Spleen (tissue), 7 donors: ENCODE measurements at regions not wholly inside any gene's neighbourhood (a gene's known extent, or its start where the extent isn't known, plus 50 kb on each side); places are given as distances from the start of the nearest gene placed in this dataset.

Source experiments
- CTCF ChIP-seq, 11 experiments: fragments of 200-600 bp in 7 of 11; fragments of 450-650 bp in 4 of 11; sonication (generic) in 4 of 11; IDR thresholded peaks in 8 of 11; conservative IDR thresholded peaks in 3 of 11; 1 replicate in 7 of 11; 2 replicates in 4 of 11; pipeline versions ENCODE4 v1.4.0 to v1.8.0; 2016 to 2021; ENCODE audit warnings: antibody characterized with exemption in 11 of 11, inconsistent platforms in 4 of 11, mild to moderate bottlenecking in 1 of 11
- POLR2A ChIP-seq, 3 donors: fragments of 450-650 bp; IDR thresholded peaks; one replicate each; pipeline ENCODE4 v1.5.1; 2017; ENCODE audit warnings: antibody characterized with exemption in 3 of 3, mild to moderate bottlenecking in 1 of 3
- POLR2AphosphoS5 ChIP-seq, 3 donors: sonication (generic); formaldehyde crosslinking; IDR thresholded peaks; one replicate each; pipeline ENCODE4 v1.5.1; 2017; ENCODE audit warnings: antibody characterized with exemption in 3 of 3
- donor health status: DM: no; HTN: no; CAD: no; lungs with moderate emphysema.
- donor health status: DM: no; HTN: no; CAD: no.
- donor health status: DM: no; HTN: no; CAD: no.

GRCh38 chr13:112238436-112238995 lies 137.6 kb upstream of the SPACA7 start:
- TF ChIP-seq CTCF (IDR thresholded peaks at IDR 0.05 in 8 of 11, conservative IDR thresholded peaks at IDR 0.05 in 3 of 11) (no peak), POLR2AphosphoS5 (IDR thresholded peaks at IDR 0.05) (no peak), POLR2A (IDR thresholded peaks at IDR 0.05) (no peak)
